GM21723 (cell line): ENCODE measurements at regions not wholly inside any gene's neighbourhood (a gene's known extent, or its start where the extent isn't known, plus 50 kb on each side); places are given as distances from the start of the nearest gene placed in this dataset.
"Not testable (repeated sequence)": the region's sequence is repeated elsewhere in the genome, so short reads cannot be mapped to it uniquely, and the experiment has no call there.

ENCODE experiments used
- ATAC-seq: cut with Tn5 transposase; IDR thresholded peaks from one replicate; pipeline ENCODE4 v1.9.1; 2021; ENCODE audit warnings: mild to moderate bottlenecking, moderate library complexity; ENCODE audit not compliant: unreplicated experiment

- not testable (repeated sequence) for ATAC-seq
Measured at GRCh38 chr9:42430674-42431615, 247.5 kb downstream of the SPATA31A6 start.

GRCh38 chr9:42431616-42432010 is 248.2 kb downstream of the SPATA31A6 start:
- not testable (repeated sequence) for ATAC-seq

DNA sequence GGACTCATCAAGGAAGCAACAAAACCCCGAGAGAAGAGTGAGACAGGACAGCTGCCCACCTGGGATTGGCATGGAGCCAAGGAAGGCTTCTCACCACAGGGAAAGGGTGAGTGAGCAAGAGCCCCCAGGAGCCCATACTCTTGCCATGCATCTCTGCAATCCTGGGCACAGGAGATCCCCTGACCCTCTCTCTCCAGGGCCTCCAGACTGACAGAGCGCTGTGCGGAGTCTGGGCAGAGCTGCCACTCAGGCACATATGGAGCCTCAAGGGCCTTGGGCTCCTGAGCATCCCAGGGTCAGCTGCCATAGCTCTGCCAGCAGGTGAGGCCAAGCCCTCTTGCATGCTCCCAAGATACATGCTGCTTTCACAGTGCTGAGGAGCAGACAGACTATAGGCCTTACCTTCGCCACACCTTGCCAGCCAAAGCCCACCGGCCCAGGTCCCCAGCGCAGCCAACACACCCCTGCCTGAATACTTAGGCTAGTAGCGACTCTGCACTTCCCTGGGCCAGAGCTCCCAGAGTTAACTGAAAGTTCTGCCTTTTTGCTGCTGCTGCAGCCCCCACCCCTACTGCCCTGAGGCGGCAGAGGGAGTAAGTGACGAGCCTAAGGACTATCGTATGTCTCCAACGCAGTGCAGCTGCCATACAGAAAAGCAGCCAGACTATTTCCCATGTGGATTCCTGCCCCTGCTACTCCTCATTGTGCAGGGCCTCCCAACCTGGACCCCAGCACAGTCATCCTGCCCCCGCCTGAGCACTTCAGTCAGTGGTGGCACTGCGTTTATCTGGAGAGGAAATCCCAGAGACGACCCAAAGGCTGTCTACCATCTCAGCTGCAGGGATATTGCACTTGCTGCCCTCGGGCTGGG is 251.6 kb downstream of the SPATA31A6 start:
- ATAC-seq, result not testable (repeated sequence)

GRCh38 chr9:42435715-42436342 is 252.4 kb downstream of the SPATA31A6 start:
- ATAC-seq, result not testable (repeated sequence)

GRCh38 chr9:42437057-42437759 is 253.7 kb downstream of the SPATA31A6 start:
- ATAC-seq, result peak; percentile 76

DNA sequence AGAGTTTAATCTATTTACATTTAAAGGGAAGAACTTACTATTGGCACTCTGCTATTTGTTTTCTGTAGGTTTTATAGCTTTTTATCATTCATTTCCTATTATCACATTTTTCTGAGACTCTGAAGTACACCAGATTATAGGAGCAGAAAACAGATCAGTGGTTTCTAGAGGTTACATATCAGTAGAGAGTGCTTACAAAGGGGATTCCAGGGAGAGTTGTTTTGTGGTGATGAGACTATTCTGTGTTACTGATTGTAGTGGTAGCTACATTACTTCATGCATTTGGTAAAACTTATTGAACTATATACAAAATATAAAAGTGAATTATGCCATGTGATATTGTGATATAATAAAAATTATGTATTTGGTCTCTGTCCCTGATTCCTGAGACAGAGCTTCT is 259.2 kb downstream of the SPATA31A6 start:
- ATAC-seq, result not testable (repeated sequence)

- peak; percentile 76 for ATAC-seq
Measured at GRCh38 chr9:42443414-42443813, 260.0 kb downstream of the SPATA31A6 start.

GRCh38 chr9:42461436-42461835 is 278.0 kb downstream of the SPATA31A6 start:
- ATAC-seq, result not testable (repeated sequence)

DNA sequence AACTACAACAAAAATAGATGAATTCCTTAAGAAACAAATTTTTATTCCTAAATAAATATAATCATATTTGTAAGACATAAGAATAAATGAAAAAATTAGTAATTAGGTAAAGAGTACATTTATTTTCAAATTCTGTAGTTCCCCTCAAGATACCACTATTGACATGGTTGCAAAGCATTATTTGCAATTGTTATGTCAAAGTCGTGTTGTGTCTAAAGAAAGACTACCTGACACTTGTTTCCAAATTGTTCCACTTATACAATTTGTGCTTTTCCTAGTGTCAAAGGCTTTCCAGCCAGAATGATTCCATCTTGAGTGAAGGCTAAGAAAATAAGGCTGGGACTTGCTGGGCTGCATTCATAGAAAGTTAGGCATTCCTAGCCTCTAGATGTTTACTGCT is 278.4 kb downstream of the SPATA31A6 start:
- not testable (repeated sequence) for ATAC-seq

GRCh38 chr9:42463981-42464380 is 280.5 kb downstream of the SPATA31A6 start:
- not testable (repeated sequence) for ATAC-seq

- not testable (repeated sequence) for ATAC-seq
Measured at GRCh38 chr9:42470577-42470976, 287.1 kb downstream of the SPATA31A6 start.

DNA sequence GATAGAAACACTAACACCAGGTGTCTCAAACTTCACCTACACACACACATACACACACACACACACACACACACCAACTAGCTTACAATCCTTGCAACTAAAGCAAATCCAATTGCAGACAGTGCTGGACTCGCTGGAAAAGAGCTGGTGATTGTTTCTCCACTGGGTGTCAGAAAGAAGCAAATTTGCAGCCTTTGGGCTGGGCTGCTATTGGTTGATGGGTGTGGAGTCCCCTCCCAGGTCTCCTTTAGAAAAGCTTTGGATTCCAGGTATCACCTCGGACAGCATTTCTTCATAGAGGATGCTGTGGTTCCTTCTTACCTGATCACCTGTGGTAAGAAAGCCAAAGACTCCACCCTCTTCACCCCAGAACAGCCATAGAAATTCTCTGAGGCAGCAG is 307.5 kb downstream of the SPATA31A6 start:
- not testable (repeated sequence) for ATAC-seq

DNA sequence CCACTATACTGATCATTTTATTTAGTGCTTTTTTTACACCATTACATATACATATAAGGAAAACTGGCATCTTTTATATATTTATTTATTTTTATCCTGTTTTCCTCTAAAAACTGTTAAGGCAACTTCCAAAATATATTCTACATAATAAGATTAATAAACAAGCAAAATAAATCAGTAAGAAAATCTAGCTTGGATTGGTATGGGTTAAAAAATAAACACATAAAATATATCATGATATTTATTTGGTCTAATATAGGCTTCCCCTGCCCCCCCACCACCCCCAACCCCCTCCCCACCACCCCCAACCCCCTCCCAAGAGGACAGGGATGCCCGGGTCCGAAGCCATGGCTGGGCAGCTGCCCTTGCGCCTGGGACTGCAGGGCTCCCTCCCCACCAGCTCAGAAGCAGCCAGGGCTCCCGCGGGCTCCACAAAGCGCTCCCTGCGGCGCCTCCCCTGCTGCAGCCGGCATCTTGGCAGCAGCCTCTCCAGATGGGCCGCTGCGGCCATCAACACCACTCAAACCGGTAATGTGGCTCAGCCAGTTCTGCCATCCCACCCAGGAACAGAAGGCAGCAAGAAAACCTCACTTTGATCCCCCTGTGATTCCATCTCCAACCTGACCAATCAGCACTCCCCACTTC is 319.3 kb downstream of the SPATA31A6 start:
- not testable (repeated sequence) for ATAC-seq

DNA sequence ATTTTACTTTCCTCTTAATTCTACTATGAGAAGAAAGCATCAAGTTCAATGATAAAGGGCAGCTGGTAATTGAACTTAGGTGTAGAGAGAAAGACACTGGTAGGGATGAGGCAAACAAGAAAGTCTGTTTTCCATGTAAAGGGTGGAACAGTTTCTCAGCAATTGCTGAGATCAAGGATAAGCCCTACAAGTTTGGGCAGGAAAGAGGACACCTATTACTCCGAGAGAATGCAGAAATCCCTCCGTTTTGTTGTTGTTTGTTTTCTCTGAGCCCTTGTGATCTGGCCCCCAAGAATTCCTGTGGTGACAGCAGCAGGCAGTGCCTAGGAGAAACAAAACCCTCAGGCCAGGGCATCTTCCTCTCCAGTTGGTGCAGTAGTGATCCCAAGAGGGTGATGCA is 324.7 kb downstream of the SPATA31A6 start:
- ATAC-seq, result not testable (repeated sequence)

DNA sequence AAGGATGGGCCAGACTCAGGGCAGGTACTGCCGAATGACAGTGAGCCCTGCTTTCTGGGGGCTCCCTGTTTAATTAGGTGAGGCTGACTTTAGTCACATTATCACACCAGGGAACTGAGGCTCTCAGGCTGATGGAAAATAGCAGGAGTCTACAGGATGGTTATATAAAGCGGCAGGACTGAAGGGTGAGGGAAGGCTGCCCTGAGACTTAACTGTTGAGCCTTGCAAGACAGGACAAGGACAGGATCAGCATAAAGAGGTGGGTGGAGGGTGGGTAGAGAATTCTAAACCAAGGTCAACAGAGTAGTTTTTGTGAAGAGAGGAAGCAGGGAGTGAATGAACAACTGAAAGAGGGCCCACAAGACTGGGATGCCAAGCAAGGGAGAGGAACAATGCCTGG is 330.1 kb downstream of the SPATA31A6 start:
- not testable (repeated sequence) for ATAC-seq

DNA sequence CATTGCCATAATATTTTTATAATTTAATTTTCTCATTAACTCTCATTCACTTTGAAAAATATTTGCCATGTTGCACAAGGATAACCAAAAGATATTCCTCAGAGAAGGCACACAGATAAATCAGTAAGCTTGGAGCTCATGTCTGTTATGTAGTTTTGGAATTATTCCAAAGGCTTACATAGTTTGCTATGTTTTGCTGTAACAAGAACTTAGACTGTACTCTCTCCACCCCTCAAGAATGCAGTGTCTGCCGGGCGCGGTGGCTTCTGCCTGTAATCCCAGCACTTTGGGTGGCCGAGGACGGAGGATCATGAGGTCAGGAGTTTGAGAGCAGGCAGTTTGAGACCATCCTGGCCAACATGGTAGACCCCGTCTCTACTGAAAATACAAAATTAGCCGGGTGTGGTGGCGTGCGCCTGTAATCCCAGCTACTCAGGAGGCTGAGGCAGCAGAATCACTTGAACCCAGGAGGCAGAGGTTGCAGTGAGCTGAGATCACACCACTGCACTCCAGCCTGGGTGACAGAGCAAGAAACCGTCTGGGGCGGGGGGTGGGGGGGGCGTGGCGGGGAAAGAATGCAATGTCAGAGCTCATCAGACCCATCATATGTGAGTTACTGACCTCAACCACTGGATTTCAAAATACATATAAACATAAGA is 351.0 kb downstream of the SPATA31A6 start:
- not testable (repeated sequence) for ATAC-seq

GRCh38 chr9:42534984-42535325 is 351.5 kb downstream of the SPATA31A6 start:
- not testable (repeated sequence) for ATAC-seq

GRCh38 chr9:42550789-42551357 is 367.4 kb downstream of the SPATA31A6 start:
- not testable (repeated sequence) for ATAC-seq

GRCh38 chr9:42568530-42568929 is 385.1 kb downstream of the SPATA31A6 start:
- ATAC-seq, result not testable (repeated sequence)
